Fibroblast of villous mesenchyme (primary cell): ENCODE measurements at regions not wholly inside any gene's neighbourhood (a gene's known extent, or its start where the extent isn't known, plus 50 kb on each side); places are given as distances from the start of the nearest gene placed in this dataset.

Source experiments
- DNase-seq: peaks from one replicate; pipeline ENCODE4 v3.0.0-alpha.2; 2010; ENCODE audit warnings: low read depth
- H3K4me3 ChIP-seq: 2 replicates; pipeline ENCODE4 v1.5.1; 2011; ENCODE audit warnings: low read depth, mild to moderate bottlenecking, low read length
- TF ChIP-seq, protein P1 (sequence below): IDR thresholded peaks from 2 replicates; pipeline ENCODE4 v1.5.1; 2012; ENCODE audit warnings: low read depth, mild to moderate bottlenecking, low read length; ENCODE audit not compliant: insufficient read depth

GRCh38 chr13:26950546-26950945 is 190.0 kb upstream of the GPR12 start:
- TF ChIP-seq, protein P1, sequence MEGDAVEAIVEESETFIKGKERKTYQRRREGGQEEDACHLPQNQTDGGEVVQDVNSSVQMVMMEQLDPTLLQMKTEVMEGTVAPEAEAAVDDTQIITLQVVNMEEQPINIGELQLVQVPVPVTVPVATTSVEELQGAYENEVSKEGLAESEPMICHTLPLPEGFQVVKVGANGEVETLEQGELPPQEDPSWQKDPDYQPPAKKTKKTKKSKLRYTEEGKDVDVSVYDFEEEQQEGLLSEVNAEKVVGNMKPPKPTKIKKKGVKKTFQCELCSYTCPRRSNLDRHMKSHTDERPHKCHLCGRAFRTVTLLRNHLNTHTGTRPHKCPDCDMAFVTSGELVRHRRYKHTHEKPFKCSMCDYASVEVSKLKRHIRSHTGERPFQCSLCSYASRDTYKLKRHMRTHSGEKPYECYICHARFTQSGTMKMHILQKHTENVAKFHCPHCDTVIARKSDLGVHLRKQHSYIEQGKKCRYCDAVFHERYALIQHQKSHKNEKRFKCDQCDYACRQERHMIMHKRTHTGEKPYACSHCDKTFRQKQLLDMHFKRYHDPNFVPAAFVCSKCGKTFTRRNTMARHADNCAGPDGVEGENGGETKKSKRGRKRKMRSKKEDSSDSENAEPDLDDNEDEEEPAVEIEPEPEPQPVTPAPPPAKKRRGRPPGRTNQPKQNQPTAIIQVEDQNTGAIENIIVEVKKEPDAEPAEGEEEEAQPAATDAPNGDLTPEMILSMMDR = no peak

DNA sequence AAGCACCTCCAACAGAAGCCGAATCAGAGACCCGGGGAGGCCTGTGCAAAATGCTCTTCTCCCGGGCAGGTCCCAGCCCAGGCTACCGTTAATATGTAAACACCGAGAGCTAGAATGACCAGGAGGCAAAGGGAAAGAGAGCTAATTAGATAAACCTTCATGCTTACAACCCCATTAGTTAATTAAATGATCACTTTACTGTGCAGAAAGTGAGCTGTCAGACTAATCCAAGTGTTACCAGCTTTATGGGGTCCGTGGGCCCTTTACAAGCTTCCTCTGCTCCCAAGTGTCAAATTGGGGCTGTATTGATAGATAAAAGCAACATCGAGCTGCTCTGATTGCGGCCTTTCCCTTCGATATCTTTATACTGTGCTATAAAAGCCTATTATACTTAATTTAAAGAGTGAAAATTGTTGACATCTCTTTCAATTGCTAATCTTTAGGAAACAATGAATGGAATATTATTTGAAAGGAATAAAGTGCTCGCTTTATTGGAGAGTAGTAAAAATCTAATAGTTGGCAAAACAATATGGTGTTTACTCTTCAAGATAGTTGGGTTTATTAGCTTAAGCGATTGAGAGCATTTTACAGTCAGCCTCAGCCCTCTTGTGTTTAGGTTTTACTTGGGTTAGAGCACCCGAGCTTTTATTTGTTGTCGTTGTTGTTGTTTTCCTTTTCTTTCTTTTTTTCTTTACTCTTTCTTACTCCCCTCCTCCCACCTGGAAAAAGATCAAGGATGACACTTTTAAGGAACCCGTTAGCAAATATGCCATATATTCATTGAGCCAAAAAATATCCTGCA is 189.3 kb upstream of the GPR12 start:
- TF ChIP-seq, protein P1 = no peak
- no peak overlapping the region for H3K4me3 ChIP-seq
- DNase-seq = no peak

More at GRCh38 chr13:26950546-26950945, 190.0 kb upstream of the GPR12 start:
- DNase-seq = no peak
- no peak overlapping the region for H3K4me3 ChIP-seq

DNA sequence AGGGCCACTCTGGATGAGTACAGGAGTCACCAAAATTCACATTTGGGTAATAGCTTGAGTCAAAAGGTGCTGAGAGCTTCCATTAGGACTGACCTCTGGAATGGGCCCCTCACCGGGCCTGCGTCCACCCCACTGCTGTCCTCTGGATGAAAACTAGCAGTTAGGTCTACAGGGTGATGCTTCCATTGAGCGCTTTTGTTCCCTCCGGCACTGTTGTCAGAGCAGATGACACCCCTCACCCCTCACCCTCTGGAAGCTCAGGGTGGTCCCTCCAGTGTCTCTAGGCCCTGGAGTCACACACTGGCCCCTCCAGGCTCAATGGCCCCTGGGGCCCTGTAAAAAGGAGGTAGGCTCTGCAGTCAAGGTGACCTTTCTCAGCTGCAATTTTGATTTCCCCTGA is 187.8 kb upstream of the GPR12 start:
- TF ChIP-seq, protein P1 = no peak
- DNase-seq = no peak
- H3K4me3 ChIP-seq = no peak overlapping the region

GRCh38 chr13:26946684-26947343 is 186.2 kb upstream of the GPR12 start:
- H3K4me3 ChIP-seq = no peak overlapping the region
- TF ChIP-seq, protein P1 = peak; percentile 90
- peak; percentile 81 for DNase-seq

- DNase-seq = no peak
- TF ChIP-seq, protein P1 = no peak
These were observed 183.2 kb upstream of the GPR12 start for GRCh38 chr13:26943748-26944147.

GRCh38 chr13:26942184-26942583 is 181.6 kb upstream of the GPR12 start:
- H3K4me3 ChIP-seq = no peak overlapping the region
- no peak for DNase-seq
- TF ChIP-seq, protein P1 = no peak

More at GRCh38 chr13:26943748-26944147, 183.2 kb upstream of the GPR12 start:
- no peak overlapping the region for H3K4me3 ChIP-seq
